ENCODE measurements at regions not wholly inside any gene's neighbourhood (a gene's known extent, or its start where the extent isn't known, plus 50 kb on each side); places are given as distances from the start of the nearest gene placed in this dataset.

- Histone ChIP-seq H3K4me1 (peaks cover 0 to 8% (median 0%) of the 10 kb centered on the region in 3 donors), H3K36me3 (no peaks in the 10 kb centered on the region), H3K27me3 (no peaks in the 10 kb centered on the region), H3K27ac (no peak overlapping the region), H3K9me3 (no peaks in the 10 kb centered on the region), H3K4me3 (no peak overlapping the region)
- ATAC-seq = no peak
- TF ChIP-seq CTCF (IDR thresholded peaks at IDR 0.05) (no peak), EP300 (IDR thresholded peaks at IDR 0.05) (no peak), POLR2A (IDR thresholded peaks at IDR 0.05) (no peak), POLR2AphosphoS5 (IDR thresholded peaks at IDR 0.05) (no peak)
- 46 to 51% methylated on average over 4 to 8 of the region's 9 CpGs for WGBS, 2 donors (ENCODE audit: low coverage in 1 of 2)
Measured at GRCh38 chr4:55181010-55182005, 55.9 kb upstream of the KDR start.

- Histone ChIP-seq H3K27me3 (no peaks in the 10 kb centered on the region), H3K4me1 (peaks cover 0 to 8% (median 0%) of the 10 kb centered on the region in 3 donors), H3K27ac (peak overlapping the region in 1 of 4 donors; percentile 16), H3K9me3 (no peaks in the 10 kb centered on the region), H3K36me3 (no peaks in the 10 kb centered on the region), H3K4me3 (no peak overlapping the region)
- ATAC-seq = no peak
- TF ChIP-seq POLR2AphosphoS5 (IDR thresholded peaks at IDR 0.05) = no peak
- WGBS, 2 donors (ENCODE audit: low coverage in 1 of 2) = 48 to 55% methylated on average over 3 to 8 of the region's 8 CpGs
Measured at GRCh38 chr4:55183926-55184599, 58.7 kb upstream of the KDR start.

- no peaks in the 10 kb centered on the region for H3K27me3 ChIP-seq
- peak; percentile 70 for ATAC-seq
Measured at GRCh38 chr4:55184600-55185523, 59.5 kb upstream of the KDR start.

GRCh38 chr4:55186123-55186522 lies 60.7 kb upstream of the KDR start:
- H3K27ac ChIP-seq = no peak overlapping the region

More at GRCh38 chr4:55184600-55185523, 59.5 kb upstream of the KDR start:
- TF ChIP-seq POLR2A (IDR thresholded peaks at IDR 0.05) = no peak
- peak in 1 of 4 experiments; percentile 10 for TF ChIP-seq CTCF (IDR thresholded peaks at IDR 0.05)
- H3K4me3 ChIP-seq = no peak overlapping the region
- no peaks in the 10 kb centered on the region for H3K9me3 ChIP-seq
- 62 to 69% methylated on average over 6 to 7 of the region's 9 CpGs for WGBS, 2 donors (ENCODE audit: low coverage in 1 of 2)
- no peaks in the 10 kb centered on the region for H3K36me3 ChIP-seq
- peaks cover 0 to 8% (median 0%) of the 10 kb centered on the region in 3 donors for H3K4me1 ChIP-seq
- H3K27ac ChIP-seq = peak overlapping the region in 1 of 4 donors; percentile 16

GRCh38 chr4:55186700-55187099 lies 61.3 kb upstream of the KDR start:
- H3K27me3 ChIP-seq = no peaks in the 10 kb centered on the region
- H3K27ac ChIP-seq = no peak overlapping the region
- H3K4me1 ChIP-seq = peaks cover 0 to 1% (median 0%) of the 10 kb centered on the region in 3 donors
- H3K36me3 ChIP-seq = no peaks in the 10 kb centered on the region
- whole genome bisulfite sequencing, 2 donors (ENCODE audit: low coverage in 1 of 2) = 25 to 47% methylated on average over 3 of the region's 3 CpGs
- ATAC-seq = no peak
- no peak for TF ChIP-seq EP300 (IDR thresholded peaks at IDR 0.05)
- no peak for TF ChIP-seq CTCF (IDR thresholded peaks at IDR 0.05)
- no peak for TF ChIP-seq POLR2AphosphoS5 (IDR thresholded peaks at IDR 0.05)
- TF ChIP-seq POLR2A (IDR thresholded peaks at IDR 0.05) = no peak
- H3K9me3 ChIP-seq = peaks cover 0 to 8% (median 0%) of the 10 kb centered on the region in 3 donors
- H3K4me3 ChIP-seq = no peak overlapping the region

More at GRCh38 chr4:55186123-55186522, 60.7 kb upstream of the KDR start:
- H3K27me3 ChIP-seq = no peaks in the 10 kb centered on the region
- no peak for ATAC-seq
- peaks cover 0 to 2% (median 0%) of the 10 kb centered on the region in 3 donors for H3K9me3 ChIP-seq
- no peaks in the 10 kb centered on the region for H3K36me3 ChIP-seq
- H3K4me3 ChIP-seq = no peak overlapping the region
- TF ChIP-seq POLR2A (IDR thresholded peaks at IDR 0.05) = no peak
- peaks cover 0 to 7% (median 0%) of the 10 kb centered on the region in 3 donors for H3K4me1 ChIP-seq
